SU-DHL-6 (cell line): ENCODE measurements at regions not wholly inside any gene's neighbourhood (a gene's known extent, or its start where the extent isn't known, plus 50 kb on each side); places are given as distances from the start of the nearest gene placed in this dataset.

Experiments
- H2AFZ ChIP-seq: fragments of 200-600 bp; sonication (generic); 2 replicates; pipeline ENCODE4 v1.6.1; 2014; ENCODE audit warnings: low read depth, mild to moderate bottlenecking, moderate library complexity, mixed read lengths, antibody characterized with exemption, low read length; ENCODE audit not compliant: severe bottlenecking
- H3F3A ChIP-seq: fragments of 200-600 bp; shearing (Covaris generic); 2 replicates; pipeline ENCODE4 v1.6.0; 2016; ENCODE audit warnings: antibody characterized with exemption, mild to moderate bottlenecking; ENCODE audit not compliant: insufficient read depth
- H3K27ac ChIP-seq: fragments of 200-600 bp; sonication (generic); 2 replicates; pipeline ENCODE4 v1.5.1; 2016; ENCODE audit warnings: low read depth, mild to moderate bottlenecking, low read length, moderate library complexity, mixed read lengths
- H3K27me3 ChIP-seq: fragments of 200-600 bp; sonication (generic), shearing (Covaris generic); 2 replicates; pipeline ENCODE4 v1.6.0; 2014; ENCODE audit warnings: mild to moderate bottlenecking, low read length
- H3K36me3 ChIP-seq: fragments of 200-600 bp; sonication (generic); 2 replicates; pipeline ENCODE4 v1.6.1; 2014; ENCODE audit warnings: mild to moderate bottlenecking, low read length, mixed read lengths
- H3K4me2 ChIP-seq: fragments of 300-600, 200-600 bp; shearing (Covaris generic), sonication (generic); 2 replicates; pipeline ENCODE4 v1.6.0; 2014; ENCODE audit warnings: low read length, low read depth, mild to moderate bottlenecking; ENCODE audit not compliant: poor library complexity, severe bottlenecking
- H3K4me3 ChIP-seq: fragments of 200-600 bp; sonication (generic); 2 replicates; pipeline ENCODE4 v1.5.1; 2014; ENCODE audit warnings: antibody characterized with exemption, low read length, mild to moderate bottlenecking, mixed read lengths; ENCODE audit not compliant: insufficient read depth, poor library complexity, severe bottlenecking
- H3K79me2 ChIP-seq: fragments of 200-600 bp; sonication (generic); 2 replicates; pipeline ENCODE4 v1.6.1; 2014; ENCODE audit warnings: mild to moderate bottlenecking, low read length, moderate library complexity; ENCODE audit not compliant: insufficient read depth
- H3K9ac ChIP-seq: fragments of 200-600 bp; sonication (generic); 2 replicates; pipeline ENCODE4 v1.7.0; 2014; ENCODE audit warnings: mild to moderate bottlenecking, low read length
- H3K9me2 ChIP-seq: fragments of 200-600 bp; sonication (generic); replicated peaks from 2 replicates; pipeline ENCODE4 v1.6.1; 2014; ENCODE audit warnings: low read length; ENCODE audit not compliant: insufficient read depth
- H3K9me3 ChIP-seq: fragments of 200-600 bp; sonication (generic); 2 replicates; pipeline ENCODE4 v1.6.1; 2014; ENCODE audit warnings: low read length, mixed read lengths; ENCODE audit not compliant: insufficient read depth
- H4K20me1 ChIP-seq: fragments of 200-600 bp; sonication (generic); 2 replicates; pipeline ENCODE4 v1.6.1; 2014; ENCODE audit warnings: low read depth, mild to moderate bottlenecking, antibody characterized with exemption, low read length, moderate library complexity, mixed read lengths
- EZH2phosphoT487 ChIP-seq: fragments of 200-600 bp; sonication (generic), shearing (Covaris generic); conservative IDR thresholded peaks from 2 replicates; pipeline ENCODE4 v1.6.1; 2018; ENCODE audit warnings: mild to moderate bottlenecking, antibody characterized with exemption, low read length, moderate library complexity, mixed read lengths
- TF ChIP-seq, protein P1 (sequence below): fragments of 200-600 bp; sonication (generic); IDR thresholded peaks from one replicate; pipeline ENCODE4 v1.5.1; 2017; ENCODE audit warnings: antibody characterized with exemption, mild to moderate bottlenecking, low read length, moderate library complexity; ENCODE audit not compliant: insufficient read depth, poor library complexity, severe bottlenecking

GRCh38 chr12:76263696-76264095 lies 84.5 kb downstream of the BBS10 start:
- Histone ChIP-seq H3K27ac (no peak overlapping the region), H3K79me2 (no peaks in the 10 kb centered on the region), H3K36me3 (no peaks in the 10 kb centered on the region), H3F3A (no peaks in the 10 kb centered on the region), H2AFZ (no peak overlapping the region), H3K9me2 (no peaks in the 10 kb centered on the region), H3K4me2 (no peak overlapping the region), H4K20me1 (no peaks in the 10 kb centered on the region), H3K4me3 (no peak overlapping the region), H3K9ac (no peak overlapping the region), H3K9me3 (no peaks in the 10 kb centered on the region), H3K27me3 (no peaks in the 10 kb centered on the region)
- no peak for TF ChIP-seq EZH2phosphoT487
- TF ChIP-seq, protein P1, sequence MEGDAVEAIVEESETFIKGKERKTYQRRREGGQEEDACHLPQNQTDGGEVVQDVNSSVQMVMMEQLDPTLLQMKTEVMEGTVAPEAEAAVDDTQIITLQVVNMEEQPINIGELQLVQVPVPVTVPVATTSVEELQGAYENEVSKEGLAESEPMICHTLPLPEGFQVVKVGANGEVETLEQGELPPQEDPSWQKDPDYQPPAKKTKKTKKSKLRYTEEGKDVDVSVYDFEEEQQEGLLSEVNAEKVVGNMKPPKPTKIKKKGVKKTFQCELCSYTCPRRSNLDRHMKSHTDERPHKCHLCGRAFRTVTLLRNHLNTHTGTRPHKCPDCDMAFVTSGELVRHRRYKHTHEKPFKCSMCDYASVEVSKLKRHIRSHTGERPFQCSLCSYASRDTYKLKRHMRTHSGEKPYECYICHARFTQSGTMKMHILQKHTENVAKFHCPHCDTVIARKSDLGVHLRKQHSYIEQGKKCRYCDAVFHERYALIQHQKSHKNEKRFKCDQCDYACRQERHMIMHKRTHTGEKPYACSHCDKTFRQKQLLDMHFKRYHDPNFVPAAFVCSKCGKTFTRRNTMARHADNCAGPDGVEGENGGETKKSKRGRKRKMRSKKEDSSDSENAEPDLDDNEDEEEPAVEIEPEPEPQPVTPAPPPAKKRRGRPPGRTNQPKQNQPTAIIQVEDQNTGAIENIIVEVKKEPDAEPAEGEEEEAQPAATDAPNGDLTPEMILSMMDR, result no peak

DNA sequence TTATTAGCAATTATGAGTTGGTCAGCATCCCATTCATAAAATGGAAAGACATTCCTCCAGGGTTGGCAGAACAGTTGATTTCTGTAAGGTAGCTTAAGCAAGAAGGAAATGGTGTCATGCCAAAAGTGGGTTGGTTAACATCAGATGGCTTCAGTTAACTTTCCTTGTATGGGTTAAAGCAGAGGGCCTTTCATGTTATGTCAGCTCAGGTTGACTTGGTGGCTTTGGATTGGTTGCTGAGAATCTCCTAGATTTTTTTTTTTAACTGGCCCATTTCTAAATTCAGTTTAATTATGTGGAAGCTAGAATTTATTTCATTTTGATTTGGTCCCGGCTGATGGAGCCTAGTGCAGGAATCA lies 87.8 kb downstream of the BBS10 start:
- Histone ChIP-seq H3K9ac (no peak overlapping the region), H2AFZ (no peak overlapping the region)

GRCh38 chr12:76259660-76260389 lies 88.4 kb downstream of the BBS10 start:
- H3K4me3 ChIP-seq, result no peak overlapping the region
- no peaks in the 10 kb centered on the region for H3K27me3 ChIP-seq
- no peak overlapping the region for H3K27ac ChIP-seq
- H3K9me2 ChIP-seq, result no peaks in the 10 kb centered on the region
- no peaks in the 10 kb centered on the region for H4K20me1 ChIP-seq
- H3K36me3 ChIP-seq, result no peaks in the 10 kb centered on the region
- TF ChIP-seq, protein P1, result no peak
- TF ChIP-seq EZH2phosphoT487, result no peak
- no peaks in the 10 kb centered on the region for H3K79me2 ChIP-seq
- H3K9ac ChIP-seq, result no peak overlapping the region
- H3K4me2 ChIP-seq, result no peak overlapping the region
- H3K9me3 ChIP-seq, result no peaks in the 10 kb centered on the region
- no peaks in the 10 kb centered on the region for H3F3A ChIP-seq
- no peak overlapping the region for H2AFZ ChIP-seq

More for the DNA sequence above, 87.8 kb downstream of the BBS10 start:
- Histone ChIP-seq H3K4me3 (no peak overlapping the region), H3K36me3 (no peaks in the 10 kb centered on the region), H3K9me2 (no peaks in the 10 kb centered on the region), H3F3A (no peaks in the 10 kb centered on the region), H3K4me2 (no peak overlapping the region), H3K9me3 (no peaks in the 10 kb centered on the region), H3K27ac (no peak overlapping the region), H4K20me1 (no peaks in the 10 kb centered on the region), H3K79me2 (no peaks in the 10 kb centered on the region), H3K27me3 (no peaks in the 10 kb centered on the region)
- TF ChIP-seq, protein P1, result no peak
- TF ChIP-seq EZH2phosphoT487, result no peak
